SK-N-SH (cell line): ENCODE measurements at regions not wholly inside any gene's neighbourhood (a gene's known extent, or its start where the extent isn't known, plus 50 kb on each side); places are given as distances from the start of the nearest gene placed in this dataset.

Experiments
- CHD2 ChIP-seq: fragments of 150-350 bp; IDR thresholded peaks from 2 replicates; pipeline ENCODE4 v1.6.1; 2018; ENCODE audit warnings: low read length; ENCODE audit not compliant: partially characterized antibody
- RAD21 ChIP-seq: IDR thresholded peaks from 2 replicates; pipeline ENCODE4 v1.6.1; 2012; ENCODE audit warnings: mild to moderate bottlenecking, low read length
- SIN3A ChIP-seq: IDR thresholded peaks from 2 replicates; pipeline ENCODE4 v1.6.1; 2012; ENCODE audit warnings: low read depth, mild to moderate bottlenecking, low read length, moderate library complexity, borderline replicate concordance
- TCF12 ChIP-seq: IDR thresholded peaks from 2 replicates; pipeline ENCODE4 v1.4.0; 2012
- TF ChIP-seq, protein P1 (sequence below): fragments of 200-600 bp; sonication (generic); IDR thresholded peaks from 2 replicates; pipeline ENCODE4 v1.6.1; 2017; ENCODE audit warnings: antibody characterized with exemption, mild to moderate bottlenecking, moderate library complexity
- TF ChIP-seq, protein P2 (sequence below): IDR thresholded peaks from 2 replicates; pipeline ENCODE4 v1.4.0; 2012; ENCODE audit warnings: low read depth

DNA sequence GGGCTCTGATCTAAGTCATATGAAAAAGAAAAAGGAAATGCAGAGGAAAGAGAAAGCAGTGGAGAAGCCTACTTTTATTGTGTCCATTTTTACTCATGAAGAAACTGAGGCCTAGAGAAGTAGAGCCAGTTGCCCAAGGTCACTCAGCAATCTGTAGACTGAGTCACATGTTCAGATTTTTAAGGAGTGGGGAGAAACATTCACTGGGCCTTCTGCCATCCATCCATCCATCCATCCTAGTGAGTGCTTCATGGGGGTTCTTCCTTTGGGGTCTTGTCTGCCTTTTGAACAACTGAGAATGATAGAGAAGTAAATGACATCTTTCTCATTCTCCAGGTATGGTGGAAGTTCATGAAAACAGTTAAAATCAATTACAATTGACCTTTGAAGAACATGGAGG lies 233.6 kb upstream of the SRRM4 start:
- TF ChIP-seq RAD21 (no peak), SIN3A (no peak), TCF12 (no peak), CHD2 (no peak)
- TF ChIP-seq, protein P1, sequence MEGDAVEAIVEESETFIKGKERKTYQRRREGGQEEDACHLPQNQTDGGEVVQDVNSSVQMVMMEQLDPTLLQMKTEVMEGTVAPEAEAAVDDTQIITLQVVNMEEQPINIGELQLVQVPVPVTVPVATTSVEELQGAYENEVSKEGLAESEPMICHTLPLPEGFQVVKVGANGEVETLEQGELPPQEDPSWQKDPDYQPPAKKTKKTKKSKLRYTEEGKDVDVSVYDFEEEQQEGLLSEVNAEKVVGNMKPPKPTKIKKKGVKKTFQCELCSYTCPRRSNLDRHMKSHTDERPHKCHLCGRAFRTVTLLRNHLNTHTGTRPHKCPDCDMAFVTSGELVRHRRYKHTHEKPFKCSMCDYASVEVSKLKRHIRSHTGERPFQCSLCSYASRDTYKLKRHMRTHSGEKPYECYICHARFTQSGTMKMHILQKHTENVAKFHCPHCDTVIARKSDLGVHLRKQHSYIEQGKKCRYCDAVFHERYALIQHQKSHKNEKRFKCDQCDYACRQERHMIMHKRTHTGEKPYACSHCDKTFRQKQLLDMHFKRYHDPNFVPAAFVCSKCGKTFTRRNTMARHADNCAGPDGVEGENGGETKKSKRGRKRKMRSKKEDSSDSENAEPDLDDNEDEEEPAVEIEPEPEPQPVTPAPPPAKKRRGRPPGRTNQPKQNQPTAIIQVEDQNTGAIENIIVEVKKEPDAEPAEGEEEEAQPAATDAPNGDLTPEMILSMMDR = no peak
- TF ChIP-seq, protein P2, sequence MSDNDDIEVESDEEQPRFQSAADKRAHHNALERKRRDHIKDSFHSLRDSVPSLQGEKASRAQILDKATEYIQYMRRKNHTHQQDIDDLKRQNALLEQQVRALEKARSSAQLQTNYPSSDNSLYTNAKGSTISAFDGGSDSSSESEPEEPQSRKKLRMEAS = no peak
